ENCODE measurements at regions not wholly inside any gene's neighbourhood (a gene's known extent, or its start where the extent isn't known, plus 50 kb on each side); places are given as distances from the start of the nearest gene placed in this dataset.

- TF ChIP-seq, protein P1, sequence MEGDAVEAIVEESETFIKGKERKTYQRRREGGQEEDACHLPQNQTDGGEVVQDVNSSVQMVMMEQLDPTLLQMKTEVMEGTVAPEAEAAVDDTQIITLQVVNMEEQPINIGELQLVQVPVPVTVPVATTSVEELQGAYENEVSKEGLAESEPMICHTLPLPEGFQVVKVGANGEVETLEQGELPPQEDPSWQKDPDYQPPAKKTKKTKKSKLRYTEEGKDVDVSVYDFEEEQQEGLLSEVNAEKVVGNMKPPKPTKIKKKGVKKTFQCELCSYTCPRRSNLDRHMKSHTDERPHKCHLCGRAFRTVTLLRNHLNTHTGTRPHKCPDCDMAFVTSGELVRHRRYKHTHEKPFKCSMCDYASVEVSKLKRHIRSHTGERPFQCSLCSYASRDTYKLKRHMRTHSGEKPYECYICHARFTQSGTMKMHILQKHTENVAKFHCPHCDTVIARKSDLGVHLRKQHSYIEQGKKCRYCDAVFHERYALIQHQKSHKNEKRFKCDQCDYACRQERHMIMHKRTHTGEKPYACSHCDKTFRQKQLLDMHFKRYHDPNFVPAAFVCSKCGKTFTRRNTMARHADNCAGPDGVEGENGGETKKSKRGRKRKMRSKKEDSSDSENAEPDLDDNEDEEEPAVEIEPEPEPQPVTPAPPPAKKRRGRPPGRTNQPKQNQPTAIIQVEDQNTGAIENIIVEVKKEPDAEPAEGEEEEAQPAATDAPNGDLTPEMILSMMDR (IDR thresholded peaks at IDR 0.05) = no peak
- no peak for TF ChIP-seq POLR2A (IDR thresholded peaks at IDR 0.05)
Observed at GRCh38 chr2:220310451-220310861, 683.0 kb downstream of the SLC4A3 start.
